Renal pelvis (tissue), 1 donor: ENCODE measurements at regions not wholly inside any gene's neighbourhood (a gene's known extent, or its start where the extent isn't known, plus 50 kb on each side); places are given as distances from the start of the nearest gene placed in this dataset.
"Not testable (repeated sequence)": the region's sequence is repeated elsewhere in the genome, so short reads cannot be mapped to it uniquely, and the experiment has no call there.

Experiments
- DNase-seq: peaks from one replicate; pipeline ENCODE4 v3.0.0-alpha.2; 2013

GRCh38 chr3:34109846-34110245, 311.4 kb downstream of the PDCD6IP start:
- DNase-seq, result no peak

GRCh38 chr3:34111361-34111760, 312.9 kb downstream of the PDCD6IP start:
- no peak for DNase-seq

- DNase-seq, result not testable (repeated sequence)
These were observed 313.8 kb downstream of the PDCD6IP start for GRCh38 chr3:34112261-34112660.

- DNase-seq, result no peak
These were observed 332.7 kb downstream of the PDCD6IP start for GRCh38 chr3:34131091-34131490.

GRCh38 chr3:34132069-34132692, 333.8 kb downstream of the PDCD6IP start:
- DNase-seq, result no peak

GRCh38 chr3:34139566-34139965, 341.1 kb downstream of the PDCD6IP start:
- no peak for DNase-seq

- no peak for DNase-seq
These were observed 342.2 kb downstream of the PDCD6IP start for GRCh38 chr3:34140616-34141015.

- no peak for DNase-seq
These were observed 343.5 kb downstream of the PDCD6IP start for GRCh38 chr3:34141841-34142337.

- no peak for DNase-seq
These were observed 347.4 kb downstream of the PDCD6IP start for GRCh38 chr3:34145796-34146195.

- no peak for DNase-seq
These were observed 348.2 kb downstream of the PDCD6IP start for GRCh38 chr3:34146596-34146995.

- no peak for DNase-seq
These were observed 352.6 kb downstream of the PDCD6IP start for GRCh38 chr3:34150992-34151391.

- no peak for DNase-seq
These were observed 354.2 kb downstream of the PDCD6IP start for GRCh38 chr3:34152656-34153055.

GRCh38 chr3:34155108-34155507, 356.7 kb downstream of the PDCD6IP start:
- no peak for DNase-seq

GRCh38 chr3:34155666-34156065, 357.2 kb downstream of the PDCD6IP start:
- no peak for DNase-seq

GRCh38 chr3:34157491-34157890, 359.1 kb downstream of the PDCD6IP start:
- no peak for DNase-seq

- no peak for DNase-seq
These were observed 361.4 kb downstream of the PDCD6IP start for GRCh38 chr3:34159613-34160420.

- not testable (repeated sequence) for DNase-seq
These were observed 371.2 kb downstream of the PDCD6IP start for GRCh38 chr3:34169636-34170035.

- DNase-seq, result no peak
These were observed 376.3 kb downstream of the PDCD6IP start for GRCh38 chr3:34174740-34175139.

- no peak for DNase-seq
These were observed 377.3 kb downstream of the PDCD6IP start for GRCh38 chr3:34175636-34176176.

- DNase-seq, result no peak
These were observed 378.3 kb downstream of the PDCD6IP start for GRCh38 chr3:34176723-34177122.

- no peak for DNase-seq
These were observed 380.0 kb downstream of the PDCD6IP start for GRCh38 chr3:34178415-34178814.

GRCh38 chr3:34179716-34180115, 381.3 kb downstream of the PDCD6IP start:
- DNase-seq, result no peak

- DNase-seq, result no peak
These were observed 382.1 kb downstream of the PDCD6IP start for GRCh38 chr3:34180532-34180931.
